Endodermal cell (in vitro differentiated cells): ENCODE measurements at regions not wholly inside any gene's neighbourhood (a gene's known extent, or its start where the extent isn't known, plus 50 kb on each side); places are given as distances from the start of the nearest gene placed in this dataset.

ENCODE experiments used
- DNase-seq: peaks from one replicate; pipeline ENCODE4 v3.0.0-alpha.2; 2017
- H3K27ac ChIP-seq: 2 replicates; pipeline ENCODE4 v1.5.1; 2013; ENCODE audit warnings: mild to moderate bottlenecking, low read depth, low read length, moderate library complexity
- H3K27me3 ChIP-seq: 2 replicates; pipeline ENCODE4 v1.6.1; 2013; ENCODE audit warnings: mild to moderate bottlenecking, low read length, moderate library complexity; ENCODE audit not compliant: insufficient read depth, control insufficient read depth, poor library complexity, severe bottlenecking
- H3K36me3 ChIP-seq: 2 replicates; pipeline ENCODE4 v1.7.0; 2013; ENCODE audit warnings: mild to moderate bottlenecking, low read length, moderate library complexity; ENCODE audit not compliant: control insufficient read depth, insufficient read depth
- H3K4me1 ChIP-seq: one replicate; pipeline ENCODE4 v1.7.0; 2013; ENCODE audit warnings: low read length; ENCODE audit not compliant: control insufficient read depth, insufficient read depth
- H3K4me3 ChIP-seq: 2 replicates; pipeline ENCODE4 v1.5.1; 2013; ENCODE audit warnings: mild to moderate bottlenecking, low read length, moderate library complexity
- H3K9ac ChIP-seq: 2 replicates; pipeline ENCODE4 v1.6.1; 2013; ENCODE audit warnings: mild to moderate bottlenecking, low read length, moderate library complexity; ENCODE audit not compliant: poor library complexity, severe bottlenecking; ENCODE audit errors: extremely low read depth
- H3K9me3 ChIP-seq: 2 replicates; pipeline ENCODE4 v1.6.1; 2013; ENCODE audit warnings: mild to moderate bottlenecking, low read length, moderate library complexity; ENCODE audit not compliant: control insufficient read depth
- H3K27ac Mint-ChIP-seq: 2 replicates; pipeline ENCODE4 v1.8.0; 2020; ENCODE audit warnings: mixed read lengths
- H3K27me3 Mint-ChIP-seq: 2 replicates; pipeline ENCODE4 v1.8.0; 2021; ENCODE audit warnings: mild to moderate bottlenecking, mixed read lengths; ENCODE audit not compliant: insufficient read depth
- H3K36me3 Mint-ChIP-seq: 2 replicates; pipeline ENCODE4 v1.8.0; 2020; ENCODE audit warnings: low read depth, mixed read lengths
- H3K4me1 Mint-ChIP-seq: 2 replicates; pipeline ENCODE4 v1.8.0; 2020; ENCODE audit warnings: mixed read lengths
- H3K4me3 Mint-ChIP-seq: 2 replicates; pipeline ENCODE4 v1.8.0; 2020; ENCODE audit warnings: mild to moderate bottlenecking, moderate library complexity, mixed read lengths
- H3K9me3 Mint-ChIP-seq: 2 replicates; pipeline ENCODE4 v1.8.0; 2020; ENCODE audit warnings: mild to moderate bottlenecking, mixed read lengths
- WGBS, 2 experiments: methylation state at CpG; one replicate each; pipeline versions ENCODE4 v1.1.5 to v1.1.7; 2013; ENCODE audit warnings: missing lambda C conversion rate in 2 of 2, mixed read lengths in 1 of 2; ENCODE audit not compliant: insufficient coverage in 1 of 2, insufficient read length in 1 of 2; 5-methylcytosine and 5-hydroxymethylcytosine counted together
- TF ChIP-seq, protein P1 (sequence below): fragments of 200-600 bp; sonication (generic); conservative IDR thresholded peaks from 2 replicates; pipeline ENCODE4 v1.5.0; 2021; ENCODE audit warnings: antibody characterized with exemption, mild to moderate bottlenecking

DNA sequence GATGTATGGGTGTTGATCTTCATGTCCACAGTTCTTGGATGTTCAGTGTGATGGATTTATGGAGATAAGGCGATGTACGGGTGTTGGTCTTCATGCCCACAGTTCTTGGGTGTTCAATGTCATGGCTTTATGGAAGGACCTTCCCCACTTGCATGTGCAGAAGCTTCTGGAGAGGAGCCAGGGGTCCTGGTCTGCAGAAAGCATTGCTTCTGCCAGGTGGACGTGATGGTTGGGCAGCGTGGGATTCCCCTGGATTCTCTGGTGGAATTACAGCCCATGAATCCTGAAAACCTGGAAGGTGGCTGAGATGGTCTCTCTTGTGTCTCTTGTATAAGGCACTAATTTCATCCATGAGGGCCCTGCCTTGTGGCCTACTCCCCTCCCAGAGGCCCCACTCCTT is 183.7 kb upstream of the TCERG1L start:
- H3K9me3 Mint-ChIP-seq = no peaks in the 10 kb centered on the region
- H3K36me3 Mint-ChIP-seq = no peaks in the 10 kb centered on the region
- H3K4me1 Mint-ChIP-seq = no peaks in the 10 kb centered on the region
- WGBS, 2 experiments = 93 to 100% methylated on average over 4 of the region's 4 CpGs
- no peaks in the 10 kb centered on the region for H3K4me1 ChIP-seq
- H3K9me3 ChIP-seq = no peaks in the 10 kb centered on the region
- no peaks in the 10 kb centered on the region for H3K27me3 Mint-ChIP-seq
- DNase-seq = no peak
- no peaks in the 10 kb centered on the region for H3K27me3 ChIP-seq
- H3K4me3 Mint-ChIP-seq = no peak overlapping the region
- no peak overlapping the region for H3K27ac Mint-ChIP-seq
- H3K27ac ChIP-seq = no peak overlapping the region
- H3K9ac ChIP-seq = no peak overlapping the region
- no peak overlapping the region for H3K4me3 ChIP-seq
- H3K36me3 ChIP-seq = no peaks in the 10 kb centered on the region
- TF ChIP-seq, protein P1, sequence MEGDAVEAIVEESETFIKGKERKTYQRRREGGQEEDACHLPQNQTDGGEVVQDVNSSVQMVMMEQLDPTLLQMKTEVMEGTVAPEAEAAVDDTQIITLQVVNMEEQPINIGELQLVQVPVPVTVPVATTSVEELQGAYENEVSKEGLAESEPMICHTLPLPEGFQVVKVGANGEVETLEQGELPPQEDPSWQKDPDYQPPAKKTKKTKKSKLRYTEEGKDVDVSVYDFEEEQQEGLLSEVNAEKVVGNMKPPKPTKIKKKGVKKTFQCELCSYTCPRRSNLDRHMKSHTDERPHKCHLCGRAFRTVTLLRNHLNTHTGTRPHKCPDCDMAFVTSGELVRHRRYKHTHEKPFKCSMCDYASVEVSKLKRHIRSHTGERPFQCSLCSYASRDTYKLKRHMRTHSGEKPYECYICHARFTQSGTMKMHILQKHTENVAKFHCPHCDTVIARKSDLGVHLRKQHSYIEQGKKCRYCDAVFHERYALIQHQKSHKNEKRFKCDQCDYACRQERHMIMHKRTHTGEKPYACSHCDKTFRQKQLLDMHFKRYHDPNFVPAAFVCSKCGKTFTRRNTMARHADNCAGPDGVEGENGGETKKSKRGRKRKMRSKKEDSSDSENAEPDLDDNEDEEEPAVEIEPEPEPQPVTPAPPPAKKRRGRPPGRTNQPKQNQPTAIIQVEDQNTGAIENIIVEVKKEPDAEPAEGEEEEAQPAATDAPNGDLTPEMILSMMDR = no peak

DNA sequence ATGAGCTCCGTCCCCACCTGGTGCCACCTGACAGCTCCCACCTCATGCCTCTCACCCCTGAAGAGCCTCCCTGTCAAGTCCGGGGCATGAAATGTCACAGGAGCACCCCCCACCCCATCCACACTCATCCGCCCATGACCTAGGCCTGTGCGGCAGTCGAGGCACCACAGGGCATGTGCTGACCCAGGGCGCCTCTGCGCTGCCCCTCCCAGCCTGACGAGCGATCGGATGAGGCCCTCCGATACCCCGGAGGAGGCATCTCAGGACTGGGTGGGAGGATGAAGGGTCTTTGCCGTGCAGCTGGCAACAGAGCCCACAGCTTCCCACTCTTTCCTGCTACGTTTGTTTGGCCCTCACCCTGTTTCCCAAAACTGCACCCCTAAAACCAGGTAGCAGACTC is 184.4 kb upstream of the TCERG1L start:
- Mint-ChIP-seq H3K36me3 (no peaks in the 10 kb centered on the region), H3K4me1 (no peaks in the 10 kb centered on the region), H3K9me3 (no peaks in the 10 kb centered on the region), H3K4me3 (no peak overlapping the region), H3K27me3 (no peaks in the 10 kb centered on the region), H3K27ac (no peak overlapping the region)
- Histone ChIP-seq H3K27me3 (no peaks in the 10 kb centered on the region), H3K27ac (no peak overlapping the region), H3K4me3 (no peak overlapping the region), H3K9me3 (no peaks in the 10 kb centered on the region), H3K9ac (no peak overlapping the region), H3K36me3 (no peaks in the 10 kb centered on the region), H3K4me1 (no peaks in the 10 kb centered on the region)
- no peak for DNase-seq
- TF ChIP-seq, protein P1 = no peak
- WGBS, 2 experiments = 87 to 100% methylated on average over 5 to 14 of the region's 14 CpGs

DNA sequence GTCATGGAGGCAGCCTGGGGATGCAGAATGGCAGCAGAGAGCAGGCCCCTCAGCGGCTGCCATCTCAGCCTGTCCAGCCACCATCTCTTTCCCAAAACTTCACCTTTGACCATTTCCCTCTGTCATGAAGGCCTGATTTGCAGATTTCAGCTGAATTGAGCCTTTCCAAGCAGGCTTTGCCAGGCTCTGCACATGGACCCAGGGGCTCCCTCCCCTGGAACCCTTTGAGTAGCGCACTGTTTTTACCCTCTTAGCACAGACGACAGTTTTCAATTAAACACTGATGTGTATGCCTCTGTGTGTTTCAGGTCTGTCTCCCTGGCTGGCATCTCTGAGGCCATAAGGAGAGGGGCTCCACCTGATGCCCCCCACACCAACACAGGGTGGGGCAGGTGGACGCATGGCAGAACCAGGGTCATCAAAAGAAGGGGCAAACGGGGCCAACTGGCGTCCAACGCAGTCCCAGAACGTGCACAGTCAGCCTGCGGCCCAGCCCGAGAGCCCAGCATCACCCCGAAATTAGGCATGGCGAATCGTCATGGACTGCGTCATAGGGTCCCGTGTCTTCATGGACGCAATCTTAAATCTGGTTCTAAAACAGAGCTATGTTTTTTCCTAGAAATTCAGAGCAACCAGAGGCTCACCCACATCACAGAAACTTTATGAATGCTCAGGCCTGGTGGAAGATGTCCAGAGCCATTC is 185.0 kb upstream of the TCERG1L start:
- H3K36me3 ChIP-seq = no peaks in the 10 kb centered on the region
- no peak overlapping the region for H3K9ac ChIP-seq
- no peak overlapping the region for H3K27ac Mint-ChIP-seq
- no peak overlapping the region for H3K4me3 Mint-ChIP-seq
- H3K27me3 Mint-ChIP-seq = no peaks in the 10 kb centered on the region
- no peak overlapping the region for H3K4me3 ChIP-seq
- no peak for DNase-seq
- no peaks in the 10 kb centered on the region for H3K9me3 ChIP-seq
- no peaks in the 10 kb centered on the region for H3K27me3 ChIP-seq
- no peaks in the 10 kb centered on the region for H3K9me3 Mint-ChIP-seq
- H3K4me1 Mint-ChIP-seq = no peaks in the 10 kb centered on the region
- WGBS, 2 experiments = 89 to 92% methylated on average over 14 to 16 of the region's 16 CpGs
- H3K27ac ChIP-seq = no peak overlapping the region
- H3K36me3 Mint-ChIP-seq = no peaks in the 10 kb centered on the region
- no peaks in the 10 kb centered on the region for H3K4me1 ChIP-seq
- TF ChIP-seq, protein P1 = peak; percentile 64
